Parathyroid adenoma (tissue), 2 donors: ENCODE measurements at regions not wholly inside any gene's neighbourhood (a gene's known extent, or its start where the extent isn't known, plus 50 kb on each side); places are given as distances from the start of the nearest gene placed in this dataset.

Source experiments
- H2AFZ ChIP-seq: fragments of 300-600 bp; sonication (generic); one replicate; pipeline ENCODE4 v1.7.0; 2017; ENCODE audit warnings: antibody characterized with exemption, mild to moderate bottlenecking
- H3K27ac ChIP-seq: fragments of 300-600 bp; sonication (generic); one replicate; pipeline ENCODE4 v1.7.0; 2017
- H3K27me3 ChIP-seq: fragments of 300-600 bp; sonication (generic); one replicate; pipeline ENCODE4 v1.7.0; 2017; ENCODE audit warnings: low read length; ENCODE audit not compliant: control insufficient read depth, insufficient read depth
- H3K36me3 ChIP-seq: fragments of 300-600 bp; sonication (generic); one replicate; pipeline ENCODE4 v1.7.0; 2017; ENCODE audit warnings: low read length; ENCODE audit not compliant: control insufficient read depth, insufficient read depth
- H3K4me1 ChIP-seq: fragments of 300-600 bp; sonication (generic); one replicate; pipeline ENCODE4 v1.7.0; 2017; ENCODE audit warnings: control low read depth
- H3K4me2 ChIP-seq: fragments of 300-600 bp; sonication (generic); one replicate; pipeline ENCODE4 v1.7.0; 2017; ENCODE audit warnings: low read length
- H3K4me3 ChIP-seq: fragments of 300-600 bp; sonication (generic); one replicate; pipeline ENCODE4 v1.7.0; 2017; ENCODE audit warnings: low read depth, low read length
- H3K79me2 ChIP-seq: fragments of 300-600 bp; sonication (generic); one replicate; pipeline ENCODE4 v1.7.0; 2017; ENCODE audit warnings: control low read depth
- H3K9ac ChIP-seq: fragments of 300-600 bp; sonication (generic); one replicate; pipeline ENCODE4 v1.7.0; 2017; ENCODE audit warnings: mild to moderate bottlenecking
- H3K9me3 ChIP-seq: fragments of 300-600 bp; sonication (generic); one replicate; pipeline ENCODE4 v1.7.0; 2017; ENCODE audit warnings: low read length; ENCODE audit not compliant: control insufficient read depth
- CTCF ChIP-seq: fragments of 300-600 bp; sonication (generic); IDR thresholded peaks from one replicate; pipeline ENCODE4 v1.7.0; 2017; ENCODE audit warnings: antibody characterized with exemption, mild to moderate bottlenecking
- donor health status: primary hyperparathyroidism.

DNA sequence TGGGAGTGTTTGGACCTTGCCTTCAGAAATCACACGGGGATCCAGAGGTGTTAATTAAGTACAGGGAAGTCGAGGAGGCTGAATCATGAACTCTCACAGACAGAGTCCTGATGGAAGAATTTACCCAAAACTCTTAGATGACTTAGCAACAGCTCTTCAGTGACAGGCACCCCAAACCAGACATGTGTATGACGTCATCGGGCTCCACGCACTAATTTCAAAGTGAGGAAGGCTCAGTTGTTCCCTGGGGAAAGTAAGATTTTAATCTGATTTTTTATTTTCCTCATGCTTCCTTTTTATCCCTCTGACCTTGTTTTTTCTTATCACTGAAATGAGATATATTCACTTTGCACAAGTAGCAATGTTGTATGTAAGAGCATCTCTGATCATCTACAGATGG is 1363.5 kb downstream of the AACS start:
- no peak for TF ChIP-seq CTCF
- Histone ChIP-seq H3K9ac (no peak overlapping the region), H3K4me1 (no peaks in the 10 kb centered on the region), H3K27me3 (no peaks in the 10 kb centered on the region), H3K27ac (no peak overlapping the region), H3K79me2 (no peaks in the 10 kb centered on the region), H3K36me3 (no peaks in the 10 kb centered on the region), H3K9me3 (no peaks in the 10 kb centered on the region), H3K4me2 (no peak overlapping the region), H3K4me3 (no peak overlapping the region), H2AFZ (no peak overlapping the region)

GRCh38 chr12:126430921-126431320 is 1365.7 kb downstream of the AACS start:
- TF ChIP-seq CTCF = no peak
- no peak overlapping the region for H3K9ac ChIP-seq

GRCh38 chr12:126431767-126432166 is 1366.5 kb downstream of the AACS start:
- H3K4me3 ChIP-seq = no peak overlapping the region
- no peaks in the 10 kb centered on the region for H3K27me3 ChIP-seq
- H2AFZ ChIP-seq = no peak overlapping the region
- H3K9ac ChIP-seq = no peak overlapping the region
- TF ChIP-seq CTCF = no peak
- H3K4me1 ChIP-seq = no peaks in the 10 kb centered on the region
- no peaks in the 10 kb centered on the region for H3K36me3 ChIP-seq
- H3K27ac ChIP-seq = no peak overlapping the region
- H3K79me2 ChIP-seq = no peaks in the 10 kb centered on the region
- H3K4me2 ChIP-seq = no peak overlapping the region
- no peaks in the 10 kb centered on the region for H3K9me3 ChIP-seq

More at GRCh38 chr12:126430921-126431320, 1365.7 kb downstream of the AACS start:
- Histone ChIP-seq H3K4me2 (no peak overlapping the region), H3K9me3 (no peaks in the 10 kb centered on the region), H3K27me3 (no peaks in the 10 kb centered on the region), H3K79me2 (no peaks in the 10 kb centered on the region), H3K4me1 (no peaks in the 10 kb centered on the region), H3K36me3 (no peaks in the 10 kb centered on the region), H3K4me3 (no peak overlapping the region), H3K27ac (no peak overlapping the region), H2AFZ (no peak overlapping the region)

DNA sequence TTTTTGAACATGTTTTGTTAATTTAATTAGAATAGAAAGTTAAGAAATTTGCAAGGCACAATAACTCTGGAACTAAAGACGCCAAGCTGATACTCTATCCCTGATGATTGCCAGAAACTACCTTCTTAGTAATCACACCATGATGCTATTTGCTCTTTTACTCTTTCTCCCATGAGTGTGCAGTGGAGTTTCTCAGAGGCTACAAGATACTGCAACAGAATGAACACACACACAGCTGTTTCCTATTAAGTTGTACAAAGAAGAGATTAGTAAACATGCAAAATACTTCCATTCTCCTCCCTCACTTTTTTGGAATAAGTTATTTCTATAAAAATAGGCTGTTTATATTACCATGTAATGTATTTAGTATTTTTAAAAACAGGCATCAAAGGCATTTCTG is 1367.5 kb downstream of the AACS start:
- no peaks in the 10 kb centered on the region for H3K36me3 ChIP-seq
- no peak overlapping the region for H2AFZ ChIP-seq
- no peak overlapping the region for H3K4me3 ChIP-seq
- TF ChIP-seq CTCF = no peak
- H3K9me3 ChIP-seq = no peaks in the 10 kb centered on the region
- no peak overlapping the region for H3K4me2 ChIP-seq
- no peaks in the 10 kb centered on the region for H3K27me3 ChIP-seq
- no peaks in the 10 kb centered on the region for H3K4me1 ChIP-seq
- no peak overlapping the region for H3K27ac ChIP-seq
- H3K79me2 ChIP-seq = no peaks in the 10 kb centered on the region
- no peak overlapping the region for H3K9ac ChIP-seq

GRCh38 chr12:126434412-126434985 is 1369.3 kb downstream of the AACS start:
- Histone ChIP-seq H3K9me3 (no peaks in the 10 kb centered on the region), H3K4me3 (no peak overlapping the region), H3K4me1 (no peaks in the 10 kb centered on the region), H3K27me3 (no peaks in the 10 kb centered on the region), H3K9ac (no peak overlapping the region), H2AFZ (no peak overlapping the region), H3K27ac (no peak overlapping the region), H3K4me2 (no peak overlapping the region), H3K79me2 (no peaks in the 10 kb centered on the region), H3K36me3 (no peaks in the 10 kb centered on the region)
- TF ChIP-seq CTCF = no peak
